HG03159 (cell line): ENCODE measurements at regions not wholly inside any gene's neighbourhood (a gene's known extent, or its start where the extent isn't known, plus 50 kb on each side); places are given as distances from the start of the nearest gene placed in this dataset.
"Not testable (repeated sequence)": the region's sequence is repeated elsewhere in the genome, so short reads cannot be mapped to it uniquely, and the experiment has no call there.

ENCODE experiments used
- ATAC-seq: cut with Tn5 transposase; IDR thresholded peaks from one replicate; pipeline ENCODE4 v1.9.1; 2021; ENCODE audit warnings: mild to moderate bottlenecking, moderate library complexity; ENCODE audit not compliant: unreplicated experiment

- no peak for ATAC-seq
These were observed 1465.7 kb upstream of the DIAPH2 start for GRCh38 chrX:95218976-95219375.

- no peak for ATAC-seq
These were observed 1436.3 kb upstream of the DIAPH2 start for GRCh38 chrX:95248386-95248785.

GRCh38 chrX:95290455-95290854 is 1394.2 kb upstream of the DIAPH2 start:
- no peak for ATAC-seq

- no peak for ATAC-seq
These were observed 1393.1 kb upstream of the DIAPH2 start for GRCh38 chrX:95291561-95291960.

- peak; percentile 79 for ATAC-seq
These were observed 1365.8 kb upstream of the DIAPH2 start for GRCh38 chrX:95318882-95319281.

- no peak for ATAC-seq
These were observed 1359.5 kb upstream of the DIAPH2 start for GRCh38 chrX:95325185-95325584.

GRCh38 chrX:95330292-95330691 is 1354.3 kb upstream of the DIAPH2 start:
- ATAC-seq, result no peak

GRCh38 chrX:95332530-95332929 is 1352.1 kb upstream of the DIAPH2 start:
- ATAC-seq, result no peak

- no peak for ATAC-seq
These were observed 1337.8 kb upstream of the DIAPH2 start for GRCh38 chrX:95346856-95347255.

GRCh38 chrX:95350774-95351488 is 1333.7 kb upstream of the DIAPH2 start:
- no peak for ATAC-seq

GRCh38 chrX:95367286-95367685 is 1317.4 kb upstream of the DIAPH2 start:
- no peak for ATAC-seq

- no peak for ATAC-seq
These were observed 1301.8 kb upstream of the DIAPH2 start for GRCh38 chrX:95382799-95383198.

GRCh38 chrX:95383778-95384177 is 1300.9 kb upstream of the DIAPH2 start:
- no peak for ATAC-seq

GRCh38 chrX:95427389-95427788 is 1257.3 kb upstream of the DIAPH2 start:
- no peak for ATAC-seq

- no peak for ATAC-seq
These were observed 1249.4 kb upstream of the DIAPH2 start for GRCh38 chrX:95435198-95435597.

- ATAC-seq, result no peak
These were observed 1242.8 kb upstream of the DIAPH2 start for GRCh38 chrX:95441836-95442235.

GRCh38 chrX:95484781-95485180 is 1199.9 kb upstream of the DIAPH2 start:
- no peak for ATAC-seq

- ATAC-seq, result no peak
These were observed 1178.9 kb upstream of the DIAPH2 start for GRCh38 chrX:95505721-95506120.

GRCh38 chrX:95509474-95509873 is 1175.2 kb upstream of the DIAPH2 start:
- ATAC-seq, result no peak

GRCh38 chrX:95524018-95524417 is 1160.6 kb upstream of the DIAPH2 start:
- not testable (repeated sequence) for ATAC-seq

GRCh38 chrX:95536111-95536510 is 1148.5 kb upstream of the DIAPH2 start:
- ATAC-seq, result no peak

GRCh38 chrX:95536661-95537060 is 1148.0 kb upstream of the DIAPH2 start:
- ATAC-seq, result no peak

GRCh38 chrX:95539041-95539440 is 1145.6 kb upstream of the DIAPH2 start:
- ATAC-seq, result no peak
